NB4 (cell line): ENCODE measurements at regions not wholly inside any gene's neighbourhood (a gene's known extent, or its start where the extent isn't known, plus 50 kb on each side); places are given as distances from the start of the nearest gene placed in this dataset.

Experiments used
- DNase-seq: peaks from one replicate; pipeline ENCODE4 v3.0.0; 2010; ENCODE audit warnings: low read depth
- H3K4me3 ChIP-seq: one replicate; pipeline ENCODE4 v1.5.1; 2011; ENCODE audit warnings: mild to moderate bottlenecking, low read depth, low read length, moderate library complexity
- MAX ChIP-seq: IDR thresholded peaks from 2 replicates; pipeline ENCODE4 v1.6.1; 2011; ENCODE audit warnings: low read depth, low read length
- MYC ChIP-seq: IDR thresholded peaks from 2 replicates; pipeline ENCODE4 v1.6.1; 2011; ENCODE audit warnings: low read depth, low read length
- POLR2A ChIP-seq: IDR thresholded peaks from 2 replicates; pipeline ENCODE4 v1.6.1; 2011; ENCODE audit warnings: mild to moderate bottlenecking; ENCODE audit not compliant: insufficient read length; ENCODE audit errors: extremely low read depth
- TF ChIP-seq, protein P1 (sequence below): IDR thresholded peaks from one replicate; pipeline ENCODE4 v1.5.1; 2012; ENCODE audit warnings: low read depth, low read length

GRCh38 chr7:132683896-132684690, 107.8 kb upstream of the PLXNA4 start:
- TF ChIP-seq, protein P1, sequence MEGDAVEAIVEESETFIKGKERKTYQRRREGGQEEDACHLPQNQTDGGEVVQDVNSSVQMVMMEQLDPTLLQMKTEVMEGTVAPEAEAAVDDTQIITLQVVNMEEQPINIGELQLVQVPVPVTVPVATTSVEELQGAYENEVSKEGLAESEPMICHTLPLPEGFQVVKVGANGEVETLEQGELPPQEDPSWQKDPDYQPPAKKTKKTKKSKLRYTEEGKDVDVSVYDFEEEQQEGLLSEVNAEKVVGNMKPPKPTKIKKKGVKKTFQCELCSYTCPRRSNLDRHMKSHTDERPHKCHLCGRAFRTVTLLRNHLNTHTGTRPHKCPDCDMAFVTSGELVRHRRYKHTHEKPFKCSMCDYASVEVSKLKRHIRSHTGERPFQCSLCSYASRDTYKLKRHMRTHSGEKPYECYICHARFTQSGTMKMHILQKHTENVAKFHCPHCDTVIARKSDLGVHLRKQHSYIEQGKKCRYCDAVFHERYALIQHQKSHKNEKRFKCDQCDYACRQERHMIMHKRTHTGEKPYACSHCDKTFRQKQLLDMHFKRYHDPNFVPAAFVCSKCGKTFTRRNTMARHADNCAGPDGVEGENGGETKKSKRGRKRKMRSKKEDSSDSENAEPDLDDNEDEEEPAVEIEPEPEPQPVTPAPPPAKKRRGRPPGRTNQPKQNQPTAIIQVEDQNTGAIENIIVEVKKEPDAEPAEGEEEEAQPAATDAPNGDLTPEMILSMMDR: no peak
- TF ChIP-seq MAX (no peak), POLR2A (no peak), MYC (no peak)
- no peak overlapping the region for H3K4me3 ChIP-seq
- no peak for DNase-seq

DNA sequence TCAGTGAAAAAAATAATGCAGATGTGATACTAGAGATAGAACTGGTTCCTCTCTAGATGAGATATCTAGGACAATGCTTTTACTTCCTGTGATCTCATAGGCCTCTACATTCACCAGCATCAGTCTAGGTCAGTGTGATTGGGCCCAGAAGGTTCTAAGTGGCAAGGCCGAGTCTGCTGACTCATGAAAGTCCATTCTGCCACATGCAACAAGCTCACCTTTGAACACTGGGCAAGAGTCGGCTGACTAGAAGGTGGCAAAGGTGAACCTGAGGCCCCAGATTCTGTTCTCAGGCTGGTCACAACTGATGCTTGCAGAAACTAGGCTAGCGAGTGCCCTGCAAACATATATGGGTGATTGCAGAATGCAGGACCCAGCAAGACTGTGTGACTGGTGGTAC, 105.7 kb upstream of the PLXNA4 start:
- no peak for DNase-seq
- TF ChIP-seq, protein P1: no peak
- TF ChIP-seq POLR2A (no peak), MAX (no peak), MYC (no peak)
- no peak overlapping the region for H3K4me3 ChIP-seq

DNA sequence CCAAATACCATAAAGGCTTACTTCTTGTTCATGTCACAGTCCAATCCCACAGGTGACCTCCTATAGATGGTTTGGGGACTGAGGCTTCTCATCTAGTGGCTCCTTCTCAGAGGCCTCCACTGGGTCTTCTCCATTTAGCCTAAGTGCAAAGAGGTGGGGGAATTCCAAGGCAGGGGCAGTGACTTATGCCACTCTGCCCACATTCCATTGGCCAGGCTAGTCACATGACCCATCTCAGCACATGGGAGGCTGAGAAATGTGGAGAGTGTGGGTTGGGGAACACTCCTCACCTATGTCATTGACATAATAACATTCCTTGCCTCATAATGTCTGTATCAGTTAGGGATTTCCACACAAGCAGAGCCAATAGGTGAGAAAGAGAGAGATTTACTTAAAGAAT, 104.3 kb upstream of the PLXNA4 start:
- TF ChIP-seq MAX: no peak
- DNase-seq: no peak
- H3K4me3 ChIP-seq: no peak overlapping the region

GRCh38 chr7:132678656-132679055, 102.4 kb upstream of the PLXNA4 start:
- no peak for DNase-seq
- no peak for TF ChIP-seq MYC
- TF ChIP-seq, protein P1: no peak
- no peak for TF ChIP-seq POLR2A
- TF ChIP-seq MAX: no peak
- H3K4me3 ChIP-seq: no peak overlapping the region

- no peak for TF ChIP-seq MAX
- no peak for TF ChIP-seq MYC
- no peak for TF ChIP-seq POLR2A
- TF ChIP-seq, protein P1: no peak
- DNase-seq: no peak
- H3K4me3 ChIP-seq: no peak overlapping the region
Observed at GRCh38 chr7:132677918-132678317, 101.6 kb upstream of the PLXNA4 start.

GRCh38 chr7:132672200-132672990, 96.1 kb upstream of the PLXNA4 start:
- DNase-seq: no peak
- TF ChIP-seq MAX (no peak), MYC (no peak), POLR2A (no peak)
- TF ChIP-seq, protein P1: no peak
- H3K4me3 ChIP-seq: no peak overlapping the region
